HG03095 (cell line): ENCODE measurements at regions not wholly inside any gene's neighbourhood (a gene's known extent, or its start where the extent isn't known, plus 50 kb on each side); places are given as distances from the start of the nearest gene placed in this dataset.

Source experiments
- ATAC-seq: cut with Tn5 transposase; IDR thresholded peaks from one replicate; pipeline ENCODE4 v1.9.1; 2021; ENCODE audit warnings: moderate library complexity; ENCODE audit not compliant: unreplicated experiment

DNA sequence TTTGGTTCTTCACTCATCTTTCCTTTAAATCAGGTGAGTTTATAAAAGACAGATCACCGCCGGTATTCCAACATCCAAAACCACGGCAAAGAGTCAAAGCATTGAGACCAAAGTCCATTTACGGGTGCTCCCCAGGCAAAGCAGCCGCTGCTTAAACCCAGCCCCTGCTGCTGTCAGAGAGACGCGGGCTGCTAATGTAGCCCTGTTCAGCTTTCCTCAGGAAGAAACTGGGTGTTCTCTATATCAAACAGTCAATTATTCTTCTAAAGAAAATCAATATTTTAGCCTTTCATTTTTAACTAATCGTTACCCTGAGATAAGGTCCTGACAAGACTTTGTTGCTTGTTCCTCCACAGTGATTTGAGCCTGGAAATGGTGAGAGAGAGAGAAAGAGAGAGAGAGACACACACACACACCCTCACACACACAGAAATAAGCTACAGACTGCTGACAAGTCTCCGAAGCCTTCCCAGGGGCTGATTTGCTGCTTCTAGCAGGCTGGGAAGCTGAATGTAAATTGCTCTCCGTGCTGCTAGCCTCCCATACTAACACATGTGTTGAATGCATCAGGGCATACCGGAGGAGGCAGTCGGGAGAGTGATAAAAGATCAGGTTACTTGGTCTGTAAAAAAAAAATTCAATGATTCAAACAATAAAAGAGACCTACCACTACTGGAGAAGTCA is 183.0 kb upstream of the ANK3 start:
- ATAC-seq: no peak

DNA sequence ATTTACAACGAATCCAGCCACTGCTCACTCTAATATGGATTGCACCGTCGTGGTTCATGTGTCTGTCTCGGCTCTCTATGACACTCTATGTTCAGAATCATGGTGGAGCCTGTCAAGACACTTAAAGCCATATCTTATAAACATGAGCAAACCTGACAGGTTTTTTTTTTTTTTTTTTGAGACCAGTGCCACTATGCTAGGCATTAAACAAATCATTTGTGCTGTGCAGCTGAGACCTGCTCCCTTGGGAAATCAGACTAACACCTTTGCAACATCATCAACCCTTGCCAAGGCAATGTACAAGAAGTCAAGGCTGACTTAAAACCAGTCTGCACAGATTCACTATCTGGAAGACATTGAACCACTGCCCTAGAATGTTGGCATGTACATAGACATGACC is 181.2 kb upstream of the ANK3 start:
- no peak for ATAC-seq

DNA sequence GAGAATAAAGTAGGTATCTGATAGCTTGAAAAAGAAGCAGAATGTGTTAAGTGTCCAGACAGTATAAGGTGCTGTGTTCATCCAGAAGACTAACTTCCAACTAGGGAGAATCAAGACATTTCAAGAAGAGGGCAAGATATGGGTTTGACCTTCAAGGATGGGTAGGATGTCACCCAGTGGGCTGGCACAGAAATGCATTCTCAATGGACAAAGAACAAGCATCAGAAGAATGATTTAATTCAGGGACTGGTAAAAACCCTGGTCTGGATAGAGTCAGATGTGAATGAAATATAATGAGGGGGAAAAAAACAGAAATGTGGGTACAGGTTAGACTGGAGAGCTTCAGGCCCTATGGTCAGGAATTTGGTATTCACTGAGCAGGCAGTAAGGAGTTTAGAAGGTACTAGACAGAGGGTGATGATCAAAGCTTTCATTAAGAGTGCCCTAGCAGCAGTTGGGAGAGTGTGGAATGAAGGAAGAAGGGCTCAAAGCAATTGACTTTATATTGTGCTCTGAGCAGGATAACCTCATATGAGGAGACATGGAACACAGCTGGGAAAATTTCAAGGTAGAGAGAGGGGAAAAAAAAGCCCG is 180.7 kb upstream of the ANK3 start:
- no peak for ATAC-seq

DNA sequence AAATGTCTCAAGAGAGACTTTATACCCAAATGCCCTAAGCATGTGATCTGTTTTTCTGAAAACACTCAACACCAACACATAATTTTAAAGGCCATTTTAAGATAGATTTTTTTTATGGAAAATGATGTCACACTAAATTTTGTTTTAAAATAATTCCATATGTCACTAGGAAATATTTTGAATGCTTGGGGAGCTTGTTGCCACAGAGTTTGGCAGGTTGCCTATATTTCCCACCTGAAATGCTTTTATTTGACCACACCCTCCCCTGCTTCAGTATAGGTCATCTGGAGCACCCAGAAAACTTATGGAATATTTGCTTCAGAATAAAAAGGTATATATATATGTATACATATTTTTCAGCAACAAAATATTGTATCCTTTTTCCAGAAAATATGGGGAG is 180.0 kb upstream of the ANK3 start:
- ATAC-seq: no peak

DNA sequence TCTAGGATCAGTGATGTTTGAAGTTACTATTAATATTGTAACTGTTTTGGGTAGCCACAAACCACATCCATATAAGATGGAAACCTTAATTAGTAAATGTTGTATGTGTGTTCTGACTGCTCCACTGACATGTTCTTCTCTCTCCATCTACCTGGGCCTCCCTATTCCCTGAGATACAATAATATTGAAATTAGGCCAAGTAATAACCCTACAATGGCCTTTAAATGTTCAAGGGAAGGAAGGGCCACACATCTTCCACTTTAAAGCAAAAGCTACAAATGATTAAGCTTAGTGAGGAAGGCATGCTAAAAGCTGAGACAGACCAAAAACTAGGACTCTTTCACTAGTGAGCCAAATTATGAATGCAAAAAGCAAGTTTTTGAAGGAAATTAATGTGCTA is 176.4 kb upstream of the ANK3 start:
- ATAC-seq: no peak

DNA sequence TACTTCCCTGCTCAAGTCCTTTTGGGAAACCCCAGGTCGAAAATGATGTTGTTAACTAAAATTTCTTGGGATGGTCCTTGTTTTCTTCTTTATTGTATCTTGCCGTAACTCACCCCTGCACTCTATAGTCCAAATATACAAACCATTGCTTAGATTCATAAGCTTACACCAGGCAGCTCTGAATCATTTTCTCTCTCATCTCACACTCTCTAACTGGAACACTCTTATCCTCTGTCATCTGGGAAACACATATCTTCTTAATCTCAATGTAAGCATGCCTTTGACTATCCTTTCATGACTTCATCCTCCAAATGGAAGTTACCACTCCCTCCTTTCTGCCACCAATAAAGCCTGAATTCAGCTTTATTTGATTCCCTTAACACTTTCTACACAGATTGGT is 175.8 kb upstream of the ANK3 start:
- no peak for ATAC-seq

DNA sequence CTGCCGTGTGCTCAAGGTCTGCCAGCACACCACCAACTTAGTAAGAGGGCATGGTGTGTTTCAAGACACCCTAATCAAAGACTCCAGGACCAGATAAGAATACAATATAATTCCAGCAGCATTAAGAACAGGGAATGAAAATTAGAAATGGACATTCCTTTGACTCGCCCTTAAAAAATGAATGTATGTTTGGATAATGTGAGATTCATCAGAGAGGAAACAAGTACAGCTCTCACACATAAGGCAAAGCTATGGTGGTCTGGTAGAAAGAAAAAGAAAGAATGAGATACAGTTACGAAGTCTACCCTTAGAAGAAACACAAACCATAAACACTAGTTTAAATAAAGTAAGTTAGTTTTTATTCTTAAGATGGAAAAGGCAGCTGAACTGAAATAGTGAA is 174.8 kb upstream of the ANK3 start:
- no peak for ATAC-seq

DNA sequence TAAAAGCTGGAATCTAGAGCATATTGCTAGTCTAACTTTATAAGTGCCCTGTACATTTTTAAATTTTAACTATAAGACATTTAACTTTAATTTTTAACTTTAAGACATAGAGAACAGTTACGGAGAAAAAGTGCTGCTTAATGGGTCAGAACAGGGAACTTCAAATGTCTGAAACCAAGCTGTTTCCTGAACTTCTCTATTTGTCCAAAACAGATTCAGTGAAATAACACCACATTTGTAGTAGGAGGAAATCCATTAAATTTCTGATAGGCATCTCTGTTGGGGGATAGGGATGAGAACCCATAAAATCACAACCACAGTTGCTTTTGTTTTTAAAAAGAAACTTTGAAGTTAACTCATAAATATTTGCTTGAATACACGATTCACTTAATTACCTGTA is 170.8 kb upstream of the ANK3 start:
- ATAC-seq: no peak

DNA sequence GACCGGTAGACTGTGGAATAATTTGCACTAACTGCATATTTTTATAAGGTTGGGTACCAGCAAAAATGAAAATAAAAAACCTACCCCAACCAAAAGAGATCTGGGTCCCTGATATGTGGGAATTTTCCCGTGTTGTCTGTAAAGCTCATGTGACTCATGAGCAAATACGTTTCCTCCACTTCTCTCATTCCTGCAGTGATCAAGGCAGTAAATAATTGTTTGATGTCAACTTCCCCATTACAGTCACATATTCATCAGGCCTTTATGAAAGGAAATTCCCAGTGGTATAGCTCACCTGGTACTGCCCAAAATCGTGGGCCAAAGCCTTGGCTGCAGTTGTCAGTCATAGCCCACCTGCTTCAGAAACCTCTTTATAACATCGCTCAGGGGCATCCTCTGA is 166.0 kb upstream of the ANK3 start:
- no peak for ATAC-seq

DNA sequence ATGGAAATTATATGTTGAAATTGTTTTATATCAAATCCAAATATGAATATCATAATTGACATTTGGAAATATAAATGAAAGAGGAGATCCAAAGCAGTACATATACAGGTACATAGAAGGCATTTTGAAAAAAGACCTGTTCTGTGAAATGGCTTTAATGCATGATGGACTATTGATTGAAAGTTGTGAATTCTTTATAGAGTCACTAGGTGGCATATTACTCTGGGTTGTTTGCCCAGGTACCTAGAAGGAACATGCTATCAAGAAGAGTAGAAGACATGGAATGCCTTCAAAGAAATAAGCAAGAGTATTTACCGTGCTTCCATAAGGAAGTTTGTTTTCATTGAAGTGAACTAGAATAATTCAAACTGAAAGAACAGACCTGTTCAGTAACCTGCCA is 160.0 kb upstream of the ANK3 start:
- ATAC-seq: no peak

DNA sequence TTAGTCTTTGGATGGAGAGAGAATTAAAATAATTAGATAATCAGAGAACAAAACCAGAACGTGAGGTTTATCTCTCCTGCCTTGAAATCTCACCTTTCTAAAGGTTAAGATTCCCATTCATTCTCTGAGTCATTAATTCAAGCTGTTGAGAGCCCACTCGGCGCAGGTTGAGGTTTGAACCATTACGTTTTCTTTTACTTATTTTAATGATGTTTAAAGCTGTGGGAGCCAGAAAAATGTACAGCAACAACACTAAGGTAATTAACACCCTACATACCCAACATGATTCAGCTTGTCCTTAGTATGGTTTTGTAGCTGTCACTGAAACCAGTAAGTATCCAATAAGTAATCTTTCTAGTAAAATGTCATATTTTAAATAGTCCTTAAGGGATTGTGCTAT is 153.0 kb upstream of the ANK3 start:
- no peak for ATAC-seq

DNA sequence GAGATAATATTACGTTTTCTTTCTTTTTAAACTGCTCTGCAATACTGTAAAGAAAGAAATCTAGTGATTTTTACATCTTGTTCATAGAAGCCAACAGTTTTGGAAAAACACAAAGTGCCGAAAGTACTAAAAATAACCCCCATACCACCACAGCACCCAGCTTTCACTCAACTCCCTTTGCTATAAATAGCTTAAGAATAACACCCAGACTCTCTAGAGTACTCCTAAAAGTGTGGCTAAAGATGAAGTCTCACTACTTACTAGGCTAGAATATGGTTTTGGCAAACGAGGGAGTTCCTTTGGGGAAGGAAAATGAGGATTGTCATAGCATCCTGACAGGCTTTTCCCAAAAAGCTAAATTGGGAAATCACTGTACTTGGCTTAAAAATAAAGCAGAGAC is 151.8 kb upstream of the ANK3 start:
- no peak for ATAC-seq

DNA sequence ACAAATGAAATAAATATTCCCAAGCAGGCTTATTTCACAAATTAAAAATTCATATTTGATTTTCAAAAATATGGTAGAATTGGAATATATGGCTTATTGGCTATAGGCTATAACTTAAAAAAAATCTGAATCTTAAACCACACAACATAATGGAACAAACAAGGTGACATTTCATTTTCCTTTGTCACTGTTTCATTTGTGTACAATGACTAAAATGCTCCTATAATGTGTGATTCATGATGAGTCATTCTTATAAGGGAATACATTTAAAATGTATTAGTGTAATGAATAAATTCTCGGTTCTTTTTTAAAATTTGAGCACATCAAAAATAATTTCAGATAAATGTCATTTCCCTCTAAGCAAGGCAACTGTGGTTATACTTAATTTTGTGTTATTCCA is 148.0 kb upstream of the ANK3 start:
- ATAC-seq: no peak

DNA sequence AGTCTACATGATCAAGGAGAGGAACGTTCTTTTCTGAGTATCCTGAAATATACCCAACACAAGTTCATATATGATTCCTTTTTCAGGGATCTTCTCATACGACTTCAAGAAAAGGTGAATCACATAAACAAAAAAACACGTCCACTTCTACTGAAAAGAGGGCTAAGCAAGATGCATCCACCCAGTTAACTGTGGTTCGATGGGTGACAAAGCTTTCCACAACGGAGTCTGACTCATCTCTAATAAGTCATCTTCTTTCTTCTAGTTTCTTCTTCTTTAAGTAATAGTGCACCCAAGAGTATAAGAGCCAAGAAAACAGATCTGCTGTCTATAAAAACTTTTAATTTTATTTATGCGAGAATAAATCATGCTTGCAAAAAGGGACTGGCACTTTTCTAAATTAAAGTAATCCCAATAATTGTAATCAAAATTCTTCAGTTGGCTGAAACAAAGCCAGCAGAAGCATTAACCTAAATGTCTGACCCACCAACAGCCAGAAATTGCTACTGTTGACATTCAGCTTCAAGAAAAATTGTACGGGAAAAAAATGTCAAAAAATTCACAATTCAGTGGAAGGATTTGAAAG is 146.9 kb upstream of the ANK3 start:
- no peak for ATAC-seq

DNA sequence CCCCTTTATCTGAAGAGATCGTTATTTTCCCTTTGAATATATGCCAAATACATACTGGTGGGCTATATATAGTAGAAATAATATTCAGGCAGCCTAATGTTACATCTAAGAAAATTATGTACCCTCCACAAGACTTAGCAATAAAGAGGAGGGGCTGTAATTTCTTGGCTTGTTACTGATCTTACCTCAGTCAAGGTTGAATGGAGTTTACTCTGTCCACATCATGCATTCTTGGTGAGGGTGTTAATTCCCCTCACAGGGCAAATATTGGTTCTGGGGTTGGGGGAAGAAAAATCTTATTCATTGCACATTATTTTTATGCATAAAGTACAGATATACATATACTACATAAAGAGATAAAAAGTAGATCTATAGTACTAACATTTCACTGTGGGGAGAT is 145.8 kb upstream of the ANK3 start:
- ATAC-seq: no peak

DNA sequence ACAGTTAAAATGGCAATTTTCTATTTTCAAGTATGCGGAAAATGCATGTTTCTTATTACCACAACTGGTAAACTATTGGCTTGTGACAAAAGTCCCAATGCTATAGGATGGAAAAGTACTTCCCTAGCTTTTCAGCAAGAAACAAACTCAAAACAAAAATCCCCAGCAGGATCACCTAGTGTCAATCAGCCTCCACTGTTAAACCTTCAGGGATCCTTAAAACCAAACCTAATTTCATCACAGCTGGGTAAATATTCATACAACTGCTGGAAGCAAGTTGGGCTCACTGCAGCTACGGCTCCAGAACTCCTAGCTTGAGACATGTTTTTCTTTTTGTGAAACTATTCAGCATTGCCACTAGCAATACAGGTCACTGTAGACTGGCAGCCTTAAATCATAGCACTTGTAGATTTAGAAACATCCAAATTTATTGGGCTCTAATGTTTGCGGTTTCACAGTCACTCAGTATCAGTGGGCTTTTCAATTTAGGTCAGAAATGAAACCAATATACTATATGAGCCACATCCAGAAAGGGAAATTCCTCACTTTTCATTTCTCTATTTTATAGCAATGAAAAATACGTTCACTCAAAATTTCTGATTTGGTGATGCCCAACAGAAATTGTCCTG is 145.2 kb upstream of the ANK3 start:
- ATAC-seq: no peak

DNA sequence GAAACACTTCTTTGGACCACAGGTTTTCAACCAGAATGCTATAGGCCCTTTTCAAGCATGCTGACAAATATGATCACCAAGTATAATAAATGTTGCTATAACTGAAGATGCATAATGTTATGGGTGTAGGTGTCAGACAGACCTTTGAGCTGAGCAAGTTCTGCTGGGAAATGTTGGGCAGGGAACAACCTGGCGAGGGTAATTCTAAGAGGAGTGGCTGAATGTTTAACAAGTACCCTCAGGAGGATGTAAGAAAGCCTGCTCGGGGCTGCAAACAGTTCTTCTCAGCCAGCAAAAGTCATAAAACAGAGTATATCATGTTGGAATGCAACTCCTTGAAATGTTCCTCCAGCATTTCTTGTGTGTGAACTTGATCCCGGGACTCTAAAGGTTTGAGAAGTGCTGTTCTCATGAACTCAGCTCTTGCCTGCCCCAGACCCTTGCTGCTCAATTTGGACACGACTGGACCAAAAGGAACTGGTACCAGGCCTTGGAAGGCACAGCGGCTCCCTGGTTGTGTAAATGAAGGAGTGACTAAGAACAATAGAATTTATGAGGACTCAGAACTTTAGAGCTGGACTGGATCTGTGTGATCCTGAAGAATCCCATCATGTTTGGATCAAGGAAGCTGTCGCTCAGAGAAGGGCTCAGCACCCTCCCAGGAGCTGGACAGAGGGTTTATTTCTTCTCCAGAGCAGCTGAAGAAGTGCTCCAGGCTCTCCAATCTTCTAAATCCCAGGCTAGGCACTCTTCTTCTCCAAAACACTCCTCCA is 143.2 kb upstream of the ANK3 start:
- no peak for ATAC-seq

DNA sequence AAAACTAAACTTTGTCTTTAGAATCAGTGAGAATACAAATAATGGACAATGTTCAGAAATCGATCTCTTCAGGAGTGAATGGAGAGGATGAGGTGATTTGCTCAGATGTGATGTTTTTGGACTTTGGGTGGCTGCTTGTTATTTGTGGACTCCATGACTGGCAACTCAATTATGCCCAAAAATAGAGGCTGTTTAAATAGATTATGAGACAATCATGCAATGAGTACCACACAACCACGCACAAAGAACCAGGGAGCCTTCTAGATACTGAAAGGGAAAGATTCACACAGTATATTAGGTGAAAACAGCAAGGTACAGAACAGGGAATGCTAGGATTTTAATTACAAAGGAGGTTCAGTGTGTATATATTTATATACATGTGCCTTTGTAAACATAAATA is 141.3 kb upstream of the ANK3 start:
- no peak for ATAC-seq

DNA sequence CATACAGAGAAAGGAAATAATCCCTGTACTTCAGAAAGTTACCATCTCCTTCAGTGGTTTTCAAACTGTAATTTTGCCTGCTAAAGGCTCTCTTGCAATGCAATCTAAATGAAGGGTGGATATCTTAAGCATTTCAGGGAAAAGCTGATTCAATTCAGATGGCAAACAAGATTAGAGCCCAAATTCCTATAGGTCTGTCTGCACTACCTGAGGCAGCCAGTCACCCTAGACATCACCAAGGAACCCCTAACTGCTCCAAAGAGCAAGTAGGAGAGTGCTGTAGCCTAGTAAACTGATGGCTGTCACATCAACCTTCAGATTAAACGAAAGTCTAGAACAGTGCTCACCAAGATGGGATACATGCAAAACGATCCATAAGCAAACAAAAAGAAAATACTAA is 138.0 kb upstream of the ANK3 start:
- ATAC-seq: no peak

DNA sequence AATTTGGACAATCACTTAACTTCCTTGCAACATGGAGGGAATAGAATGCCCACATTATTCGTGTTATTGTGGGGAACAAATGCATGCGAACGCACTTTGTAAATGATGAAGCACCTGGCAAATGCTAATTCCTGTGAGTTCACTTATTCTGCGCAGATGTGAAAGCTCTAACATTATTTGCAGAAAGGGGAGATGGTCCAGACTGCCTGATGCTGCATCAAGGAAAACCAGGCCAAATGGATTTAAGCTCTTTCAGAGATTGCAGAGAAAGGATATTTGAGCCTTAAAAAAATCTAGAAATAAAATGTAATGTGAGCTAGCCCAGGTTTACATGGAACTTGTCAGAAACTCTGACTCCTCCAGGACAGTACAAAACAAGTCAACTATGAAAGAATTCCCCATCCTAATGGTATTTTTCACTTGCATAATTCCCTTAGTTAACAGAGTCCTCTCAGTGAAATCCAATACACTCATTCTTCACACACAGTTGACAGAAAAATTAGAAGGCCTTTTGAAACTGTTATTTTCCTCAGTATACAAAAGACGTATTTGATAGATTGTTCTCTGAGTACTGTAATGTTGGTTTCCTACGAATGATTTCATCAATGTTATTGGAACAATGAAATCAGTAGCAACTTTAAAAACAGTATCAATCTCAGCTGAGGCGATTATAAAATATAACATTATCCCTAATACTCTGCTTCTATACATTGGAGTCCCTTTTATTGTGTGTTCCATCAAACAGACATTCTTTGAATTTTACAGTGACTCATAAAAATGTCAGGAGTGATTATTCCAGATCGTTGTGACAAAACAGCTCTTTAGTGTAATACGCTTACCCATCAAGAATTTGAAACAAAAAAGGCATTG is 136.3 kb upstream of the ANK3 start:
- ATAC-seq: no peak

DNA sequence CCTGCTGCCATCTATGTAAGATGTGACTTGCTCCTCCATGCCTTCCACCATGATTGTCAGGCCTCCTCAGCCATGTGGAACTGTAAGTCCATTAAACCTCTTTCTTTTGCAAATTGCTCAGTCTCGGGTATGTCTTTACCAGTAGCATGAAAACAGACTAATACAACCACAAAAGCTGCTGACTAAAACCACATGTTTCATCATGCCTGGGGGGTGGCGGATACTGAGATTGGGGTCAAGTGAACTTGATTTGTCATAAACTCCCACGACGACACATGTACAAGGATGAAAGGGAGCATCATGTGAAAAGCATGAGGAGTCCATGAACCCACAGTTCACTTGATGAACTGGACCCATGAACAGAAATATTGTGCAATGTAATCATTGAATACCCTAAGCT is 134.9 kb upstream of the ANK3 start:
- no peak for ATAC-seq
